K562 (cell line): ENCODE measurements at regions not wholly inside any gene's neighbourhood (a gene's known extent, or its start where the extent isn't known, plus 50 kb on each side); places are given as distances from the start of the nearest gene placed in this dataset.

ENCODE experiments used
- ARID2 ChIP-seq: fragments of 450-650 bp; IDR thresholded peaks from 2 replicates; pipeline ENCODE4 v1.6.1; 2017; ENCODE audit warnings: antibody characterized with exemption, mild to moderate bottlenecking
- CREB1 ChIP-seq, 2 experiments: sonication (generic) in 1 of 2; formaldehyde crosslinking in 1 of 2; IDR thresholded peaks; 2 replicates each; pipeline versions ENCODE4 v1.6.1 to v1.8.0; 2012 to 2022; ENCODE audit warnings: inconsistent platforms in 1 of 2, mild to moderate bottlenecking in 1 of 2, missing genetic modification reagents in 1 of 2, moderate library complexity in 1 of 2
- FOXM1 ChIP-seq, 2 experiments: fragments of 450-650 bp in 1 of 2; sonication (generic) in 1 of 2; formaldehyde crosslinking in 1 of 2; IDR thresholded peaks; 2 replicates each; pipeline versions ENCODE4 v1.6.1 to v1.9.0; 2017 to 2022; ENCODE audit warnings: low read depth in 2 of 2, mild to moderate bottlenecking in 2 of 2, missing genetic modification reagents in 1 of 2, moderate library complexity in 1 of 2
- MAFK ChIP-seq: IDR thresholded peaks from 2 replicates; pipeline ENCODE4 v1.6.1; 2011; ENCODE audit warnings: low read length, improper control_type of control experiment
- NFATC3 ChIP-seq: fragments of 450-650 bp; IDR thresholded peaks from 2 replicates; pipeline ENCODE4 v1.6.1; 2017; ENCODE audit warnings: mild to moderate bottlenecking
- PPARD ChIP-seq: fragments of 250-450 bp; sonication (Bioruptor Pico); IDR thresholded peaks from 2 replicates; pipeline ENCODE4 v1.8.0; 2022; ENCODE audit warnings: inconsistent platforms, mild to moderate bottlenecking, moderate library complexity
- ZNF274 ChIP-seq: IDR thresholded peaks from 2 replicates; pipeline ENCODE4 v1.6.1; 2011; ENCODE audit warnings: low read depth, mild to moderate bottlenecking, low read length, moderate library complexity, borderline replicate concordance
- ZNF316 ChIP-seq: fragments of 450-650 bp; IDR thresholded peaks from 2 replicates; pipeline ENCODE4 v1.6.1; 2016
- TF ChIP-seq, protein P1 (sequence below), 2 experiments: fragments of 450-650 bp; formaldehyde crosslinking in 1 of 2; IDR thresholded peaks; 2 replicates each; pipeline versions ENCODE4 v1.4.0 to v1.6.1; 2014 to 2020; ENCODE audit warnings: mild to moderate bottlenecking in 2 of 2, borderline replicate concordance in 1 of 2, low read depth in 1 of 2
- TF ChIP-seq, protein P2 (sequence below): fragments of 450-650 bp; formaldehyde crosslinking; IDR thresholded peaks from 2 replicates; pipeline ENCODE4 v1.4.0; 2020; ENCODE audit warnings: mild to moderate bottlenecking, moderate library complexity
- TF ChIP-seq, protein P3 (sequence below): fragments of 250-450 bp; sonication (Bioruptor Pico); IDR thresholded peaks from 2 replicates; pipeline ENCODE4 v1.5.0; 2022; ENCODE audit warnings: mild to moderate bottlenecking

DNA sequence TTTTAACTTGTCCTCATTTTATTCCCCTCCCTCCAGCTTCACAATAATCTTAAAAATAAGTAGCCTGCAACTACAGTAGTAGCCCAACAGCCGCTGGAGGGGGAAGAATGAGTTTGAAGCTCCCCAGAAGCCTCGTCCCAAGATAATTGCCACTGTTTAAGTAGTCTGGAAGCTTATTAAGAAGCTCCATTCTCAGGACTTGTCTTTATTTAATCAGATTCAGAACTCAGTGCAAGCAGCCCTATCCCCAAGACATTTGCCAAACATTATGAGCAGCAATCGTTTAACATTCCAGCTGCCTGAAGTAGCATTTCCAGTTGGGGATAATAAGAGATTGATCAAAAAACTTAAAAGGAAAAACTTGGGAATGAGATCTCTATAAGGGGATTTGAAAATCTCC is 106.0 kb downstream of the URB2 start:
- TF ChIP-seq ZNF316 (no peak), PPARD (CRISPR knock-in tag) (no peak), ZNF274 (no peak), NFATC3 (no peak), ARID2 (no peak), CREB1 (IDR thresholded peaks at IDR 0.05) (no peak), CREB1 (CRISPR knock-in tag; IDR thresholded peaks at IDR 0.05) (no peak), MAFK (no peak), FOXM1 (IDR thresholded peaks at IDR 0.05; ENCODE audit: low read depth) (no peak), FOXM1 (CRISPR knock-in tag; IDR thresholded peaks at IDR 0.05; ENCODE audit: low read depth) (no peak)
- TF ChIP-seq, protein P1, sequence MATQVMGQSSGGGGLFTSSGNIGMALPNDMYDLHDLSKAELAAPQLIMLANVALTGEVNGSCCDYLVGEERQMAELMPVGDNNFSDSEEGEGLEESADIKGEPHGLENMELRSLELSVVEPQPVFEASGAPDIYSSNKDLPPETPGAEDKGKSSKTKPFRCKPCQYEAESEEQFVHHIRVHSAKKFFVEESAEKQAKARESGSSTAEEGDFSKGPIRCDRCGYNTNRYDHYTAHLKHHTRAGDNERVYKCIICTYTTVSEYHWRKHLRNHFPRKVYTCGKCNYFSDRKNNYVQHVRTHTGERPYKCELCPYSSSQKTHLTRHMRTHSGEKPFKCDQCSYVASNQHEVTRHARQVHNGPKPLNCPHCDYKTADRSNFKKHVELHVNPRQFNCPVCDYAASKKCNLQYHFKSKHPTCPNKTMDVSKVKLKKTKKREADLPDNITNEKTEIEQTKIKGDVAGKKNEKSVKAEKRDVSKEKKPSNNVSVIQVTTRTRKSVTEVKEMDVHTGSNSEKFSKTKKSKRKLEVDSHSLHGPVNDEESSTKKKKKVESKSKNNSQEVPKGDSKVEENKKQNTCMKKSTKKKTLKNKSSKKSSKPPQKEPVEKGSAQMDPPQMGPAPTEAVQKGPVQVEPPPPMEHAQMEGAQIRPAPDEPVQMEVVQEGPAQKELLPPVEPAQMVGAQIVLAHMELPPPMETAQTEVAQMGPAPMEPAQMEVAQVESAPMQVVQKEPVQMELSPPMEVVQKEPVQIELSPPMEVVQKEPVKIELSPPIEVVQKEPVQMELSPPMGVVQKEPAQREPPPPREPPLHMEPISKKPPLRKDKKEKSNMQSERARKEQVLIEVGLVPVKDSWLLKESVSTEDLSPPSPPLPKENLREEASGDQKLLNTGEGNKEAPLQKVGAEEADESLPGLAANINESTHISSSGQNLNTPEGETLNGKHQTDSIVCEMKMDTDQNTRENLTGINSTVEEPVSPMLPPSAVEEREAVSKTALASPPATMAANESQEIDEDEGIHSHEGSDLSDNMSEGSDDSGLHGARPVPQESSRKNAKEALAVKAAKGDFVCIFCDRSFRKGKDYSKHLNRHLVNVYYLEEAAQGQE (IDR thresholded peaks at IDR 0.05; ENCODE audit: borderline replicate concordance) = no peak
- TF ChIP-seq, protein P1 (CRISPR knock-in tag; IDR thresholded peaks at IDR 0.05; ENCODE audit: low read depth) = no peak
- TF ChIP-seq, protein P2, sequence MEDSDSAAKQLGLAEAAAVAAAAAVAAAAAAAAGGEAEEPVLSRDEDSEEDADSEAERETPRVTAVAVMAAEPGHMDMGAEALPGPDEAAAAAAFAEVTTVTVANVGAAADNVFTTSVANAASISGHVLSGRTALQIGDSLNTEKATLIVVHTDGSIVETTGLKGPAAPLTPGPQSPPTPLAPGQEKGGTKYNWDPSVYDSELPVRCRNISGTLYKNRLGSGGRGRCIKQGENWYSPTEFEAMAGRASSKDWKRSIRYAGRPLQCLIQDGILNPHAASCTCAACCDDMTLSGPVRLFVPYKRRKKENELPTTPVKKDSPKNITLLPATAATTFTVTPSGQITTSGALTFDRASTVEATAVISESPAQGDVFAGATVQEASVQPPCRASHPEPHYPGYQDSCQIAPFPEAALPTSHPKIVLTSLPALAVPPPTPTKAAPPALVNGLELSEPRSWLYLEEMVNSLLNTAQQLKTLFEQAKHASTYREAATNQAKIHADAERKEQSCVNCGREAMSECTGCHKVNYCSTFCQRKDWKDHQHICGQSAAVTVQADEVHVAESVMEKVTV (CRISPR knock-in tag) = no peak
- TF ChIP-seq, protein P3, sequence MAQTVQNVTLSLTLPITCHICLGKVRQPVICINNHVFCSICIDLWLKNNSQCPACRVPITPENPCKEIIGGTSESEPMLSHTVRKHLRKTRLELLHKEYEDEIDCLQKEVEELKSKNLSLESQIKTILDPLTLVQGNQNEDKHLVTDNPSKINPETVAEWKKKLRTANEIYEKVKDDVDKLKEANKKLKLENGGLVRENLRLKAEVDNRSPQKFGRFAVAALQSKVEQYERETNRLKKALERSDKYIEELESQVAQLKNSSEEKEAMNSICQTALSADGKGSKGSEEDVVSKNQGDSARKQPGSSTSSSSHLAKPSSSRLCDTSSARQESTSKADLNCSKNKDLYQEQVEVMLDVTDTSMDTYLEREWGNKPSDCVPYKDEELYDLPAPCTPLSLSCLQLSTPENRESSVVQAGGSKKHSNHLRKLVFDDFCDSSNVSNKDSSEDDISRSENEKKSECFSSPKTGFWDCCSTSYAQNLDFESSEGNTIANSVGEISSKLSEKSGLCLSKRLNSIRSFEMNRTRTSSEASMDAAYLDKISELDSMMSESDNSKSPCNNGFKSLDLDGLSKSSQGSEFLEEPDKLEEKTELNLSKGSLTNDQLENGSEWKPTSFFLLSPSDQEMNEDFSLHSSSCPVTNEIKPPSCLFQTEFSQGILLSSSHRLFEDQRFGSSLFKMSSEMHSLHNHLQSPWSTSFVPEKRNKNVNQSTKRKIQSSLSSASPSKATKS (CRISPR knock-in tag) = no peak
